Erythroblast (primary cell): ENCODE measurements at regions not wholly inside any gene's neighbourhood (a gene's known extent, or its start where the extent isn't known, plus 50 kb on each side); places are given as distances from the start of the nearest gene placed in this dataset.

Experiments used
- GATA1 ChIP-seq: IDR thresholded peaks from 2 replicates; pipeline ENCODE4 v1.6.1; 2011; ENCODE audit warnings: low read depth, mild to moderate bottlenecking, control low read depth, low read length, moderate library complexity
- POLR2A ChIP-seq: IDR thresholded peaks from 2 replicates; pipeline ENCODE4 v1.6.1; 2011; ENCODE audit warnings: mild to moderate bottlenecking, low read length

GRCh38 chr13:109345433-109345941 lies 440.9 kb downstream of the IRS2 start:
- TF ChIP-seq POLR2A = no peak
- TF ChIP-seq GATA1 = no peak
